ENCODE measurements at regions not wholly inside any gene's neighbourhood (a gene's known extent, or its start where the extent isn't known, plus 50 kb on each side); places are given as distances from the start of the nearest gene placed in this dataset.

- TF ChIP-seq POLR2AphosphoS5 (IDR thresholded peaks at IDR 0.05; ENCODE audit: low read depth, low read length) (no peak), SIN3A (IDR thresholded peaks at IDR 0.05; ENCODE audit: borderline replicate concordance, insufficient read depth, low read length) (no peak), REST (IDR thresholded peaks at IDR 0.05; ENCODE audit: insufficient read depth in 1 of 2, low read depth in 2 of 2, low read length in 2 of 2) (no peak), FOXP2 (optimal IDR thresholded peaks at IDR 0.05; ENCODE audit: borderline replicate concordance, extremely low read depth, extremely low read length, insufficient read depth) (no peak), TAF1 (IDR thresholded peaks at IDR 0.05; ENCODE audit: borderline replicate concordance, insufficient read depth, low read length) (no peak)
Measured at GRCh38 chrX:122168241-122168640, 1015.8 kb upstream of the GRIA3 start.

- TF ChIP-seq POLR2AphosphoS5 (IDR thresholded peaks at IDR 0.05; ENCODE audit: low read depth, low read length) (no peak), REST (IDR thresholded peaks at IDR 0.05; ENCODE audit: insufficient read depth in 1 of 2, low read depth in 2 of 2, low read length in 2 of 2) (no peak), SIN3A (IDR thresholded peaks at IDR 0.05; ENCODE audit: borderline replicate concordance, insufficient read depth, low read length) (no peak), TAF1 (IDR thresholded peaks at IDR 0.05; ENCODE audit: borderline replicate concordance, insufficient read depth, low read length) (no peak), FOXP2 (optimal IDR thresholded peaks at IDR 0.05; ENCODE audit: borderline replicate concordance, extremely low read depth, extremely low read length, insufficient read depth) (no peak)
Measured at GRCh38 chrX:122184791-122185190, 999.3 kb upstream of the GRIA3 start.

- TF ChIP-seq TAF1 (IDR thresholded peaks at IDR 0.05; ENCODE audit: borderline replicate concordance, insufficient read depth, low read length) = no peak
- no peak for TF ChIP-seq REST (IDR thresholded peaks at IDR 0.05; ENCODE audit: insufficient read depth in 1 of 2, low read depth in 2 of 2, low read length in 2 of 2)
- TF ChIP-seq POLR2AphosphoS5 (IDR thresholded peaks at IDR 0.05; ENCODE audit: low read depth, low read length) = no peak
- TF ChIP-seq FOXP2 (optimal IDR thresholded peaks at IDR 0.05; ENCODE audit: borderline replicate concordance, extremely low read depth, extremely low read length, insufficient read depth) = no peak
Measured at GRCh38 chrX:122187069-122187713, 996.9 kb upstream of the GRIA3 start.

- no peak for TF ChIP-seq REST (IDR thresholded peaks at IDR 0.05; ENCODE audit: insufficient read depth in 1 of 2, low read depth in 2 of 2, low read length in 2 of 2)
- no peak for TF ChIP-seq SIN3A (IDR thresholded peaks at IDR 0.05; ENCODE audit: borderline replicate concordance, insufficient read depth, low read length)
- no peak for TF ChIP-seq POLR2AphosphoS5 (IDR thresholded peaks at IDR 0.05; ENCODE audit: low read depth, low read length)
- TF ChIP-seq FOXP2 (optimal IDR thresholded peaks at IDR 0.05; ENCODE audit: borderline replicate concordance, extremely low read depth, extremely low read length, insufficient read depth) = no peak
- TF ChIP-seq TAF1 (IDR thresholded peaks at IDR 0.05; ENCODE audit: borderline replicate concordance, insufficient read depth, low read length) = no peak
Measured at GRCh38 chrX:122188751-122189150, 995.3 kb upstream of the GRIA3 start.

All from PFSK-1 (cell line).